Spleen (tissue), 11 donors: ENCODE measurements at regions not wholly inside any gene's neighbourhood (a gene's known extent, or its start where the extent isn't known, plus 50 kb on each side); places are given as distances from the start of the nearest gene placed in this dataset.

ENCODE experiments used
- DNase-seq: peaks from one replicate; pipeline ENCODE4 v3.0.0-alpha.2; 2020
- H3K27ac ChIP-seq, 8 donors: fragments of 200-600 bp; sonication (generic) in 7 of 8; 1 replicate in 4 of 8; 2 replicates in 4 of 8; pipeline versions ENCODE4 v1.5.0 to v1.8.0; 2016 to 2021; ENCODE audit warnings: inconsistent platforms in 4 of 8, mild to moderate bottlenecking in 4 of 8, moderate library complexity in 1 of 8
- H3K27me3 ChIP-seq, 7 donors: fragments of 200-600 bp; sonication (generic) in 6 of 7; replicated peaks in 1 of 7; 1 replicate in 4 of 7; 2 replicates in 3 of 7; pipeline versions ENCODE4 v1.5.0 to v1.8.0; 2016 to 2021; ENCODE audit warnings: inconsistent platforms in 3 of 7, mild to moderate bottlenecking in 1 of 7
- H3K36me3 ChIP-seq, 6 donors: fragments of 200-600 bp; sonication (generic) in 5 of 6; 1 replicate in 4 of 6; 2 replicates in 2 of 6; pipeline versions ENCODE4 v1.5.0 to v1.8.0; 2016 to 2021; ENCODE audit warnings: inconsistent platforms in 2 of 6
- H3K4me1 ChIP-seq, 6 donors: fragments of 200-600 bp; sonication (generic) in 5 of 6; 1 replicate in 3 of 6; 2 replicates in 3 of 6; pipeline versions ENCODE4 v1.5.0 to v1.8.0; 2016 to 2021; ENCODE audit warnings: inconsistent platforms in 3 of 6
- H3K4me3 ChIP-seq, 8 donors: fragments of 200-600 bp; sonication (generic) in 7 of 8; 1 replicate in 4 of 8; 2 replicates in 4 of 8; pipeline versions ENCODE4 v1.5.0 to v1.8.0; 2016 to 2021; ENCODE audit warnings: inconsistent platforms in 4 of 8, mild to moderate bottlenecking in 4 of 8, moderate library complexity in 2 of 8
- H3K9me3 ChIP-seq, 8 donors: fragments of 200-600 bp; sonication (generic) in 7 of 8; 1 replicate in 4 of 8; 2 replicates in 4 of 8; pipeline versions ENCODE4 v1.5.0 to v1.8.0; 2016 to 2021; ENCODE audit warnings: inconsistent platforms in 4 of 8
- CTCF ChIP-seq, 11 experiments: fragments of 200-600 bp in 7 of 11; fragments of 450-650 bp in 4 of 11; sonication (generic) in 4 of 11; IDR thresholded peaks in 8 of 11; conservative IDR thresholded peaks in 3 of 11; 1 replicate in 7 of 11; 2 replicates in 4 of 11; pipeline versions ENCODE4 v1.4.0 to v1.8.0; 2016 to 2021; ENCODE audit warnings: antibody characterized with exemption in 11 of 11, inconsistent platforms in 4 of 11, mild to moderate bottlenecking in 1 of 11
- POLR2A ChIP-seq, 3 donors: fragments of 450-650 bp; IDR thresholded peaks; one replicate each; pipeline ENCODE4 v1.5.1; 2017; ENCODE audit warnings: antibody characterized with exemption in 3 of 3, mild to moderate bottlenecking in 1 of 3
- POLR2AphosphoS5 ChIP-seq, 3 donors: sonication (generic); formaldehyde crosslinking; IDR thresholded peaks; one replicate each; pipeline ENCODE4 v1.5.1; 2017; ENCODE audit warnings: antibody characterized with exemption in 3 of 3
- WGBS, 5 donors: extraction: QIAGEN DNeasy Blood & Tissue Kit in 3 of 5; methylation state at CpG; one replicate each; pipeline versions ENCODE4 v1.1.5 to v1.1.7; 2013 to 2018; 5-methylcytosine and 5-hydroxymethylcytosine counted together
- intact Hi-C: fragments of 100-400 bp; cut with DNase I; formaldehyde crosslinking; loops from one replicate; pipeline ENCODE4 v1.15.0; 2023; ENCODE audit warnings: low total_unique reads
- donor health status: healthy with polysubstance abuse.
- donor health status: DM: no; HTN: no; CAD: no; lungs with moderate emphysema.
- donor health status: DM: no; HTN: no; CAD: no.
- donor health status: Bipolar disorder and iron deficiency.
- donor health status: healthy.
- donor health status: DM: no; HTN: no; CAD: no.
- donor health status: DM: yes; HTN: yes; CAD: no.

DNA sequence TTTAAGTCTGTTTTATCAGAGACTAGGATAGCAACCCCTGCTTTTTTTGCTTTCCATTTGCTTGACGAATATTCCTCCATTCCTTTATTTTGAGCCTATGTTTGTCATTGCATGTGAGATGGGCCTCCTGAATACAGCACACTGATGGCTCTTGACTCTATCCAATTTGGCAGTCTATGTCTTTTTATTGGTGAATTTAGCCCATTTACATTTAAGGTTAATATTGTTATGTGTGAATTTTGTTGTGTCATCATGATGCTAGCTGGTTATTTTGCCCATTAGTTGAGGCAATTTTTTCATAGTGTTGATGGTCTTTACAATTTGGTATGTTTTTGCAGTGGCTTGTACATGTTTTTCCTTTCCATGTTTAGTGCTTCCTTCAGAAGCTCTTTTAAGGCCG lies 50.7 kb upstream of the PDE4B start:
- intact Hi-C loops, result no loop called here

More for the DNA sequence above, 50.7 kb upstream of the PDE4B start:
- TF ChIP-seq POLR2A (IDR thresholded peaks at IDR 0.05) (no peak), POLR2AphosphoS5 (IDR thresholded peaks at IDR 0.05) (no peak), CTCF (IDR thresholded peaks at IDR 0.05 in 8 of 11, conservative IDR thresholded peaks at IDR 0.05 in 3 of 11) (no peak)
- H3K27me3 ChIP-seq, result no peaks in the 10 kb centered on the region
- no peak overlapping the region for H3K27ac ChIP-seq
- H3K4me3 ChIP-seq, result no peak overlapping the region
- no peak for DNase-seq
- H3K9me3 ChIP-seq, result peaks cover 0 to 44% (median 36%) of the 10 kb centered on the region in 8 donors
- no peaks in the 10 kb centered on the region for H3K4me1 ChIP-seq
- WGBS, 5 donors, result 85 to 97% (median 92%) methylated on average over 2 of the region's 2 CpGs
- H3K36me3 ChIP-seq, result no peaks in the 10 kb centered on the region
